Esophagus mucosa (tissue), 1 donor: ENCODE measurements at regions not wholly inside any gene's neighbourhood (a gene's known extent, or its start where the extent isn't known, plus 50 kb on each side); places are given as distances from the start of the nearest gene placed in this dataset.

Experiments used
- ATAC-seq: fragments of 200-7000 bp; cut with Tn5 transposase; one replicate; pipeline ENCODE4 v1.9.1; 2020
- donor health status: DM: yes; HTN: yes; CAD: no.

GRCh38 chr6:25166955-25167748 is 112.0 kb upstream of the CARMIL1 start:
- no peak for ATAC-seq

GRCh38 chr6:25167961-25168360 is 111.2 kb upstream of the CARMIL1 start:
- ATAC-seq, result no peak

GRCh38 chr6:25168637-25169036 is 110.5 kb upstream of the CARMIL1 start:
- no peak for ATAC-seq

- ATAC-seq, result no peak
Observed at GRCh38 chr6:25169553-25169952, 109.6 kb upstream of the CARMIL1 start.

- ATAC-seq, result no peak
Observed at GRCh38 chr6:25169961-25170360, 109.2 kb upstream of the CARMIL1 start.

- ATAC-seq, result no peak
Observed at GRCh38 chr6:25170640-25171039, 108.5 kb upstream of the CARMIL1 start.

- peak; percentile 41 for ATAC-seq
Observed at GRCh38 chr6:25171301-25171700, 107.9 kb upstream of the CARMIL1 start.

GRCh38 chr6:25172819-25173218 is 106.4 kb upstream of the CARMIL1 start:
- no peak for ATAC-seq

- ATAC-seq, result no peak
Observed at GRCh38 chr6:25173246-25173645, 105.9 kb upstream of the CARMIL1 start.

- peak; percentile 88 for ATAC-seq
Observed at GRCh38 chr6:25173951-25174474, 105.2 kb upstream of the CARMIL1 start.

- ATAC-seq, result no peak
Observed at GRCh38 chr6:25174678-25175077, 104.5 kb upstream of the CARMIL1 start.

GRCh38 chr6:25175196-25175595 is 104.0 kb upstream of the CARMIL1 start:
- peak; percentile 58 for ATAC-seq

- no peak for ATAC-seq
Observed at GRCh38 chr6:25175681-25176080, 103.5 kb upstream of the CARMIL1 start.

GRCh38 chr6:25176466-25176865 is 102.7 kb upstream of the CARMIL1 start:
- no peak for ATAC-seq

- ATAC-seq, result no peak
Observed at GRCh38 chr6:25177500-25178028, 101.6 kb upstream of the CARMIL1 start.

GRCh38 chr6:25178336-25179035 is 100.7 kb upstream of the CARMIL1 start:
- ATAC-seq, result no peak

- no peak for ATAC-seq
Observed at GRCh38 chr6:25179051-25179778, 100.0 kb upstream of the CARMIL1 start.

GRCh38 chr6:25180630-25181349 is 98.4 kb upstream of the CARMIL1 start:
- ATAC-seq, result peak; percentile 28

GRCh38 chr6:25181350-25181724 is 97.8 kb upstream of the CARMIL1 start:
- ATAC-seq, result no peak

- no peak for ATAC-seq
Observed at GRCh38 chr6:25181923-25182322, 97.3 kb upstream of the CARMIL1 start.

GRCh38 chr6:25186919-25187318 is 92.3 kb upstream of the CARMIL1 start:
- ATAC-seq, result peak; percentile 75

GRCh38 chr6:25188232-25188631 is 90.9 kb upstream of the CARMIL1 start:
- ATAC-seq, result no peak
